NCI-H748 (cell line): ENCODE measurements at regions not wholly inside any gene's neighbourhood (a gene's known extent, or its start where the extent isn't known, plus 50 kb on each side); places are given as distances from the start of the nearest gene placed in this dataset.
"Not testable (repeated sequence)": the region's sequence is repeated elsewhere in the genome, so short reads cannot be mapped to it uniquely, and the experiment has no call there.

Experiments
- DNase-seq: peaks from one replicate; lab custom pipeline; 2025; ENCODE audit not compliant: unreplicated experiment; lab: John Stamatoyannopoulos, UW

GRCh38 chr2:82487354-82487753, 1971.7 kb downstream of the SUCLG1 start:
- no peak for DNase-seq

- DNase-seq = no peak
Measured at GRCh38 chr2:82485701-82486100, 1973.4 kb downstream of the SUCLG1 start.

GRCh38 chr2:82481207-82481606, 1977.9 kb downstream of the SUCLG1 start:
- DNase-seq = no peak

GRCh38 chr2:82478641-82479040, 1980.4 kb downstream of the SUCLG1 start:
- DNase-seq = no peak

GRCh38 chr2:82476094-82476493, 1983.0 kb downstream of the SUCLG1 start:
- DNase-seq = no peak

GRCh38 chr2:82428251-82428650, 2030.8 kb downstream of the SUCLG1 start:
- DNase-seq = no peak

- DNase-seq = no peak
Measured at GRCh38 chr2:82412021-82412420, 2047.1 kb downstream of the SUCLG1 start.

- no peak for DNase-seq
Measured at GRCh38 chr2:82411071-82411470, 2048.0 kb downstream of the SUCLG1 start.

- no peak for DNase-seq
Measured at GRCh38 chr2:82395531-82395930, 2063.5 kb downstream of the SUCLG1 start.

- DNase-seq = no peak
Measured at GRCh38 chr2:82391386-82391785, 2067.7 kb downstream of the SUCLG1 start.

GRCh38 chr2:82355622-82356021, 2051.1 kb upstream of the LRRTM1 start:
- DNase-seq = no peak

- no peak for DNase-seq
Measured at GRCh38 chr2:82345910-82346309, 2041.4 kb upstream of the LRRTM1 start.

- no peak for DNase-seq
Measured at GRCh38 chr2:82344670-82345069, 2040.1 kb upstream of the LRRTM1 start.

- no peak for DNase-seq
Measured at GRCh38 chr2:82342356-82342755, 2037.8 kb upstream of the LRRTM1 start.

GRCh38 chr2:82340578-82341053, 2036.1 kb upstream of the LRRTM1 start:
- DNase-seq = no peak

GRCh38 chr2:82339805-82340204, 2035.3 kb upstream of the LRRTM1 start:
- DNase-seq = no peak

GRCh38 chr2:82333697-82334096, 2029.1 kb upstream of the LRRTM1 start:
- DNase-seq = no peak

GRCh38 chr2:82330155-82330554, 2025.6 kb upstream of the LRRTM1 start:
- no peak for DNase-seq

- DNase-seq = not testable (repeated sequence)
Measured at GRCh38 chr2:82326180-82326767, 2021.7 kb upstream of the LRRTM1 start.

- no peak for DNase-seq
Measured at GRCh38 chr2:82320296-82320695, 2015.7 kb upstream of the LRRTM1 start.

- DNase-seq = peak; percentile 73
Measured at GRCh38 chr2:82317012-82317411, 2012.5 kb upstream of the LRRTM1 start.

- DNase-seq = no peak
Measured at GRCh38 chr2:82316586-82316985, 2012.0 kb upstream of the LRRTM1 start.

- no peak for DNase-seq
Measured at GRCh38 chr2:82314836-82315472, 2010.4 kb upstream of the LRRTM1 start.
